DMS53 (cell line): ENCODE measurements at regions not wholly inside any gene's neighbourhood (a gene's known extent, or its start where the extent isn't known, plus 50 kb on each side); places are given as distances from the start of the nearest gene placed in this dataset.

ENCODE experiments used
- DNase-seq: peaks from one replicate; lab custom pipeline; 2025; lab: John Stamatoyannopoulos, UW

- no peak for DNase-seq
Measured at GRCh38 chr7:136254148-136254547, 277.0 kb upstream of the MTPN start.

GRCh38 chr7:136251826-136252225 is 274.7 kb upstream of the MTPN start:
- no peak for DNase-seq

GRCh38 chr7:136247211-136247610 is 270.1 kb upstream of the MTPN start:
- no peak for DNase-seq

- no peak for DNase-seq
Measured at GRCh38 chr7:136245327-136246004, 268.3 kb upstream of the MTPN start.

- DNase-seq, result no peak
Measured at GRCh38 chr7:136234040-136234439, 256.9 kb upstream of the MTPN start.

GRCh38 chr7:136230210-136230609 is 253.1 kb upstream of the MTPN start:
- no peak for DNase-seq

- DNase-seq, result no peak
Measured at GRCh38 chr7:136229790-136230189, 252.6 kb upstream of the MTPN start.

GRCh38 chr7:136228171-136228570 is 251.0 kb upstream of the MTPN start:
- DNase-seq, result no peak

GRCh38 chr7:136214356-136214755 is 237.2 kb upstream of the MTPN start:
- DNase-seq, result no peak

GRCh38 chr7:136213012-136213411 is 235.9 kb upstream of the MTPN start:
- DNase-seq, result no peak

GRCh38 chr7:136210664-136211063 is 233.5 kb upstream of the MTPN start:
- DNase-seq, result no peak

- no peak for DNase-seq
Measured at GRCh38 chr7:136210079-136210478, 232.9 kb upstream of the MTPN start.

GRCh38 chr7:136205956-136206355 is 228.8 kb upstream of the MTPN start:
- DNase-seq, result no peak

GRCh38 chr7:136198168-136198567 is 221.0 kb upstream of the MTPN start:
- no peak for DNase-seq

- DNase-seq, result no peak
Measured at GRCh38 chr7:136194878-136195277, 217.7 kb upstream of the MTPN start.

GRCh38 chr7:136193940-136194339 is 216.8 kb upstream of the MTPN start:
- no peak for DNase-seq

GRCh38 chr7:136189506-136189998 is 212.4 kb upstream of the MTPN start:
- peak; percentile 22 for DNase-seq

- DNase-seq, result no peak
Measured at GRCh38 chr7:136186281-136186680, 209.1 kb upstream of the MTPN start.

GRCh38 chr7:136184719-136185118 is 207.6 kb upstream of the MTPN start:
- DNase-seq, result no peak

GRCh38 chr7:136183981-136184380 is 206.8 kb upstream of the MTPN start:
- DNase-seq, result peak; percentile 39

GRCh38 chr7:136180984-136181383 is 203.8 kb upstream of the MTPN start:
- no peak for DNase-seq

GRCh38 chr7:136179851-136180721 is 202.9 kb upstream of the MTPN start:
- DNase-seq, result no peak

- no peak for DNase-seq
Measured at GRCh38 chr7:136179154-136179553, 202.0 kb upstream of the MTPN start.
